Tibial artery (tissue), 4 donors: ENCODE measurements at regions not wholly inside any gene's neighbourhood (a gene's known extent, or its start where the extent isn't known, plus 50 kb on each side); places are given as distances from the start of the nearest gene placed in this dataset.

ENCODE experiments used
- DNase-seq, 2 donors: peaks; one replicate each; pipeline ENCODE4 v3.0.0-alpha.2; 2019
- H3K27ac ChIP-seq, 2 donors: fragments of 200-600 bp; sonication (generic) in 1 of 2; 1 replicate in 1 of 2; 2 replicates in 1 of 2; pipeline ENCODE4 v1.5.1; 2018 to 2019; ENCODE audit warnings: mild to moderate bottlenecking in 1 of 2
- H3K27me3 ChIP-seq, 2 donors: fragments of 200-600 bp; sonication (generic) in 1 of 2; one replicate each; pipeline versions ENCODE4 v1.5.1 to v1.6.0; 2016 to 2019
- H3K36me3 ChIP-seq, 3 donors: fragments of 200-600 bp; sonication (generic) in 2 of 3; one replicate each; pipeline ENCODE4 v1.5.1; 2016 to 2019; ENCODE audit warnings: mild to moderate bottlenecking in 2 of 3
- H3K4me1 ChIP-seq, 4 donors: fragments of 200-600 bp; sonication (generic) in 2 of 4; 1 replicate in 3 of 4; 2 replicates in 1 of 4; pipeline ENCODE4 v1.5.1; 2016 to 2019
- H3K4me3 ChIP-seq, 2 donors: fragments of 200-600 bp; sonication (generic) in 1 of 2; 1 replicate in 1 of 2; 2 replicates in 1 of 2; pipeline ENCODE4 v1.5.1; 2018 to 2019; ENCODE audit warnings: mild to moderate bottlenecking in 2 of 2
- H3K9me3 ChIP-seq, 3 donors: fragments of 200-600 bp; sonication (generic) in 1 of 3; one replicate each; pipeline ENCODE4 v1.5.1; 2016 to 2019
- CTCF ChIP-seq, 2 experiments: fragments of 200-600 bp in 1 of 2; fragments of 450-650 bp in 1 of 2; IDR thresholded peaks; one replicate each; pipeline ENCODE4 v1.5.1; 2017 to 2019; ENCODE audit warnings: antibody characterized with exemption in 2 of 2, mild to moderate bottlenecking in 1 of 2, moderate library complexity in 1 of 2
- intact Hi-C: fragments of 100-400 bp; cut with DNase I; formaldehyde crosslinking; loops from one replicate; pipeline ENCODE4 v1.15.0; 2023; ENCODE audit warnings: low total_unique reads

- Histone ChIP-seq H3K9me3 (no peaks in the 10 kb centered on the region), H3K27me3 (no peaks in the 10 kb centered on the region), H3K27ac (no peak overlapping the region), H3K4me3 (no peak overlapping the region), H3K36me3 (no peaks in the 10 kb centered on the region), H3K4me1 (no peaks in the 10 kb centered on the region)
- no peak for TF ChIP-seq CTCF (IDR thresholded peaks at IDR 0.05)
- intact Hi-C loops = no loop called here
- DNase-seq = no peak
Observed at GRCh38 chr4:19497705-19498104, 754.0 kb upstream of the SLIT2 start.

- intact Hi-C loops = no loop called here
- no peaks in the 10 kb centered on the region for H3K9me3 ChIP-seq
- H3K4me1 ChIP-seq = no peaks in the 10 kb centered on the region
Observed at GRCh38 chr4:19496756-19497155, 754.9 kb upstream of the SLIT2 start.

GRCh38 chr4:19494961-19495360, 756.7 kb upstream of the SLIT2 start:
- intact Hi-C loops = no loop called here
- no peak for DNase-seq
- TF ChIP-seq CTCF (IDR thresholded peaks at IDR 0.05) = no peak
- Histone ChIP-seq H3K36me3 (no peaks in the 10 kb centered on the region), H3K27ac (no peak overlapping the region), H3K4me3 (no peak overlapping the region), H3K9me3 (no peaks in the 10 kb centered on the region), H3K27me3 (no peaks in the 10 kb centered on the region), H3K4me1 (no peaks in the 10 kb centered on the region)

More at GRCh38 chr4:19496756-19497155, 754.9 kb upstream of the SLIT2 start:
- Histone ChIP-seq H3K4me3 (no peak overlapping the region), H3K36me3 (no peaks in the 10 kb centered on the region), H3K27me3 (no peaks in the 10 kb centered on the region), H3K27ac (no peak overlapping the region)
- no peak for DNase-seq
- no peak for TF ChIP-seq CTCF (IDR thresholded peaks at IDR 0.05)

GRCh38 chr4:19492606-19493005, 759.1 kb upstream of the SLIT2 start:
- Histone ChIP-seq H3K27ac (no peak overlapping the region), H3K4me1 (no peaks in the 10 kb centered on the region), H3K9me3 (no peaks in the 10 kb centered on the region), H3K36me3 (no peaks in the 10 kb centered on the region), H3K27me3 (no peaks in the 10 kb centered on the region), H3K4me3 (no peak overlapping the region)
- TF ChIP-seq CTCF (IDR thresholded peaks at IDR 0.05) = no peak
- intact Hi-C loops = no loop called here
- DNase-seq = no peak

- Histone ChIP-seq H3K4me1 (no peaks in the 10 kb centered on the region), H3K36me3 (no peaks in the 10 kb centered on the region), H3K27me3 (no peaks in the 10 kb centered on the region), H3K27ac (no peak overlapping the region), H3K4me3 (no peak overlapping the region), H3K9me3 (no peaks in the 10 kb centered on the region)
- intact Hi-C loops = no loop called here
- no peak for TF ChIP-seq CTCF (IDR thresholded peaks at IDR 0.05)
- DNase-seq = no peak
Observed at GRCh38 chr4:19486400-19486799, 765.3 kb upstream of the SLIT2 start.

GRCh38 chr4:19478791-19479190, 772.9 kb upstream of the SLIT2 start:
- Histone ChIP-seq H3K4me3 (no peak overlapping the region), H3K4me1 (no peaks in the 10 kb centered on the region), H3K9me3 (no peaks in the 10 kb centered on the region), H3K27me3 (no peaks in the 10 kb centered on the region), H3K27ac (no peak overlapping the region), H3K36me3 (no peaks in the 10 kb centered on the region)
- intact Hi-C loops = no loop called here
- DNase-seq = no peak
- TF ChIP-seq CTCF (IDR thresholded peaks at IDR 0.05) = no peak
